ELR (cell line): ENCODE measurements at regions not wholly inside any gene's neighbourhood (a gene's known extent, or its start where the extent isn't known, plus 50 kb on each side); places are given as distances from the start of the nearest gene placed in this dataset.

Experiments
- DNase-seq: peaks from one replicate; pipeline ENCODE4 v3.0.0-alpha.2; 2015; ENCODE audit warnings: low read depth

- no peak for DNase-seq
Observed at GRCh38 chr14:101405171-101405883, 156.0 kb upstream of the DIO3 start.

- no peak for DNase-seq
Observed at GRCh38 chr14:101406921-101407320, 154.4 kb upstream of the DIO3 start.

- DNase-seq: no peak
Observed at GRCh38 chr14:101407328-101407727, 154.0 kb upstream of the DIO3 start.

- peak; percentile 30 for DNase-seq
Observed at GRCh38 chr14:101408077-101408831, 153.0 kb upstream of the DIO3 start.

GRCh38 chr14:101409006-101409543 lies 152.2 kb upstream of the DIO3 start:
- DNase-seq: no peak

- DNase-seq: no peak
Observed at GRCh38 chr14:101410126-101410525, 151.2 kb upstream of the DIO3 start.

GRCh38 chr14:101411151-101411550 lies 150.1 kb upstream of the DIO3 start:
- no peak for DNase-seq

- DNase-seq: no peak
Observed at GRCh38 chr14:101411779-101412178, 149.5 kb upstream of the DIO3 start.

GRCh38 chr14:101412739-101413138 lies 148.6 kb upstream of the DIO3 start:
- peak; percentile 35 for DNase-seq

GRCh38 chr14:101417434-101417833 lies 143.9 kb upstream of the DIO3 start:
- DNase-seq: no peak

- no peak for DNase-seq
Observed at GRCh38 chr14:101418601-101419000, 142.7 kb upstream of the DIO3 start.

GRCh38 chr14:101426466-101426865 lies 134.8 kb upstream of the DIO3 start:
- DNase-seq: no peak

- DNase-seq: no peak
Observed at GRCh38 chr14:101428409-101428808, 132.9 kb upstream of the DIO3 start.

- DNase-seq: no peak
Observed at GRCh38 chr14:101435546-101435945, 125.7 kb upstream of the DIO3 start.

- no peak for DNase-seq
Observed at GRCh38 chr14:101439023-101439422, 122.3 kb upstream of the DIO3 start.

- DNase-seq: no peak
Observed at GRCh38 chr14:101440496-101440895, 120.8 kb upstream of the DIO3 start.

- no peak for DNase-seq
Observed at GRCh38 chr14:101441710-101442109, 119.6 kb upstream of the DIO3 start.

GRCh38 chr14:101442451-101442850 lies 118.8 kb upstream of the DIO3 start:
- DNase-seq: no peak

- peak; percentile 60 for DNase-seq
Observed at GRCh38 chr14:101444116-101444515, 117.2 kb upstream of the DIO3 start.

- no peak for DNase-seq
Observed at GRCh38 chr14:101445278-101445677, 116.0 kb upstream of the DIO3 start.

GRCh38 chr14:101446387-101446969 lies 114.8 kb upstream of the DIO3 start:
- DNase-seq: no peak

- no peak for DNase-seq
Observed at GRCh38 chr14:101449114-101449513, 112.2 kb upstream of the DIO3 start.

GRCh38 chr14:101451166-101451565 lies 110.1 kb upstream of the DIO3 start:
- no peak for DNase-seq
